DND-41 (cell line): ENCODE measurements at regions not wholly inside any gene's neighbourhood (a gene's known extent, or its start where the extent isn't known, plus 50 kb on each side); places are given as distances from the start of the nearest gene placed in this dataset.
A peak's percentile ranks its signal among the peaks of the same experiment; 100 is the strongest.

Experiments used
- ATAC-seq: fragments of 200-7000 bp; cut with Tn5 transposase; 3 replicates; pipeline ENCODE4 v1.9.1; 2021; ENCODE audit warnings: low read depth; ENCODE audit not compliant: insufficient read depth
- DNase-seq: peaks from one replicate; pipeline ENCODE4 v3.0.0-alpha.2; 2020
- H2AFZ ChIP-seq: 2 replicates; pipeline ENCODE4 v1.6.0; 2012; ENCODE audit warnings: low read depth, low read length
- H3K27ac ChIP-seq: 2 replicates; pipeline ENCODE4 v1.5.1; 2012; ENCODE audit warnings: low read length, inconsistent platforms
- H3K27me3 ChIP-seq: fragments of 200-600 bp; sonication (generic); 2 replicates; pipeline ENCODE4 v1.6.0; 2012; ENCODE audit warnings: low read length, mild to moderate bottlenecking, inconsistent platforms; ENCODE audit not compliant: insufficient read depth, poor library complexity
- H3K36me3 ChIP-seq: 2 replicates; pipeline ENCODE4 v1.5.1; 2012; ENCODE audit warnings: low read length, inconsistent platforms; ENCODE audit not compliant: insufficient read depth
- H3K4me1 ChIP-seq: 2 replicates; pipeline ENCODE4 v1.5.1; 2012; ENCODE audit warnings: mild to moderate bottlenecking, low read length; ENCODE audit not compliant: insufficient read depth
- H3K4me2 ChIP-seq: 2 replicates; pipeline ENCODE4 v1.6.0; 2012; ENCODE audit warnings: mild to moderate bottlenecking, moderate library complexity, low read length, inconsistent platforms; ENCODE audit not compliant: insufficient read depth
- H3K4me3 ChIP-seq, 2 experiments: fragments of 200-600 bp in 1 of 2; shearing (Covaris generic) in 1 of 2; 2 replicates each; pipeline ENCODE4 v1.5.1; 2012 to 2016; ENCODE audit warnings: inconsistent platforms in 2 of 2, low read length in 2 of 2, mild to moderate bottlenecking in 2 of 2, low read depth in 1 of 2, moderate library complexity in 1 of 2
- H3K79me2 ChIP-seq: 2 replicates; pipeline ENCODE4 v1.6.0; 2012; ENCODE audit warnings: low read length, inconsistent platforms; ENCODE audit not compliant: insufficient read depth
- H3K9ac ChIP-seq: 2 replicates; pipeline ENCODE4 v1.6.0; 2012; ENCODE audit warnings: low read depth, mild to moderate bottlenecking, inconsistent platforms, low read length, moderate library complexity
- H3K9me3 ChIP-seq: 2 replicates; pipeline ENCODE4 v1.5.1; 2012; ENCODE audit warnings: low read length, moderate library complexity, mild to moderate bottlenecking, inconsistent platforms; ENCODE audit not compliant: insufficient read depth, severe bottlenecking
- H4K20me1 ChIP-seq: 2 replicates; pipeline ENCODE4 v1.6.0; 2012; ENCODE audit warnings: low read length; ENCODE audit not compliant: insufficient read depth
- CTCF ChIP-seq: IDR thresholded peaks from 2 replicates; pipeline ENCODE4 v1.5.1; 2012; ENCODE audit warnings: borderline replicate concordance, low read length, moderate library complexity, mild to moderate bottlenecking; ENCODE audit not compliant: poor library complexity, severe bottlenecking; ENCODE audit errors: extremely low read depth
- EZH2 ChIP-seq: IDR thresholded peaks from 3 replicates; pipeline ENCODE4 v1.6.1; 2012; ENCODE audit warnings: borderline replicate concordance, low read depth, mild to moderate bottlenecking, moderate library complexity, low read length, inconsistent platforms; ENCODE audit not compliant: severe bottlenecking

- H3K4me3 ChIP-seq: no peak overlapping the region
- H3K4me1 ChIP-seq: no peaks in the 10 kb centered on the region
- H3K9me3 ChIP-seq: no peaks in the 10 kb centered on the region
- no peak for ATAC-seq
- no peak overlapping the region for H3K9ac ChIP-seq
- no peaks in the 10 kb centered on the region for H3K36me3 ChIP-seq
- no peak overlapping the region for H2AFZ ChIP-seq
- no peaks in the 10 kb centered on the region for H4K20me1 ChIP-seq
- TF ChIP-seq CTCF: no peak
- TF ChIP-seq EZH2: no peak
- H3K27ac ChIP-seq: no peak overlapping the region
- H3K4me2 ChIP-seq: no peak overlapping the region
- no peak for DNase-seq
- H3K27me3 ChIP-seq: no peaks in the 10 kb centered on the region
- no peaks in the 10 kb centered on the region for H3K79me2 ChIP-seq
These were observed 178.4 kb upstream of the ELL2 start for GRCh38 chr5:96140084-96140483.

GRCh38 chr5:96134886-96135285 is 173.2 kb upstream of the ELL2 start:
- no peak for ATAC-seq
- H3K4me1 ChIP-seq: peaks cover 3% of the 10 kb centered on the region; the same call in 1 of the 2 replicates
- H3K4me2 ChIP-seq: no peak overlapping the region
- no peaks in the 10 kb centered on the region for H3K36me3 ChIP-seq
- no peaks in the 10 kb centered on the region for H4K20me1 ChIP-seq
- DNase-seq: no peak
- H3K4me3 ChIP-seq: no peak overlapping the region
- no peaks in the 10 kb centered on the region for H3K9me3 ChIP-seq
- no peak overlapping the region for H3K9ac ChIP-seq
- H3K27me3 ChIP-seq: no peaks in the 10 kb centered on the region
- H3K27ac ChIP-seq: no peak overlapping the region
- no peak overlapping the region for H2AFZ ChIP-seq
- TF ChIP-seq CTCF: no peak
- H3K79me2 ChIP-seq: no peaks in the 10 kb centered on the region

- ATAC-seq (no peak), DNase-seq (no peak)
- H3K9me3 ChIP-seq: no peaks in the 10 kb centered on the region
- H3K27ac ChIP-seq: no peak overlapping the region
- H4K20me1 ChIP-seq: no peaks in the 10 kb centered on the region
- TF ChIP-seq EZH2 (no peak), CTCF (no peak)
- no peaks in the 10 kb centered on the region for H3K27me3 ChIP-seq
- peaks cover 3% of the 10 kb centered on the region; the same call in 1 of the 2 replicates for H3K4me1 ChIP-seq
- H3K9ac ChIP-seq: no peak overlapping the region
- no peak overlapping the region for H3K4me2 ChIP-seq
- no peaks in the 10 kb centered on the region for H3K79me2 ChIP-seq
- H2AFZ ChIP-seq: 0 out of 2 replicates have a peak overlapping the region, but pooled peaks have one; percentile 15
- H3K4me3 ChIP-seq: no peak overlapping the region
- no peaks in the 10 kb centered on the region for H3K36me3 ChIP-seq
These were observed 171.9 kb upstream of the ELL2 start for GRCh38 chr5:96133341-96134079.

- no peak for TF ChIP-seq EZH2
- no peak for TF ChIP-seq CTCF
- Histone ChIP-seq H3K9ac (no peak overlapping the region), H3K4me2 (no peak overlapping the region), H3K9me3 (no peaks in the 10 kb centered on the region), H3K36me3 (no peaks in the 10 kb centered on the region), H4K20me1 (no peaks in the 10 kb centered on the region), H3K27me3 (no peaks in the 10 kb centered on the region), H3K27ac (no peak overlapping the region), H2AFZ (no peak overlapping the region), H3K4me1 (peaks cover 3% of the 10 kb centered on the region; the same call in 1 of the 2 replicates), H3K4me3 (no peak overlapping the region), H3K79me2 (no peaks in the 10 kb centered on the region)
- DNase-seq (no peak), ATAC-seq (no peak)
These were observed 167.6 kb upstream of the ELL2 start for GRCh38 chr5:96129276-96129675.
